GM12865 (cell line): ENCODE measurements at regions not wholly inside any gene's neighbourhood (a gene's known extent, or its start where the extent isn't known, plus 50 kb on each side); places are given as distances from the start of the nearest gene placed in this dataset.

ENCODE experiments used
- DNase-seq: peaks from one replicate; pipeline ENCODE4 v3.0.0; 2010; ENCODE audit warnings: low read depth
- H3K4me3 ChIP-seq: 2 replicates; pipeline ENCODE4 v1.5.1; 2011; ENCODE audit warnings: mild to moderate bottlenecking, low read depth, low read length, control low read depth
- TF ChIP-seq, protein P1 (sequence below): IDR thresholded peaks from 2 replicates; pipeline ENCODE4 v1.5.1; 2011; ENCODE audit warnings: low read length, control low read depth, low read depth, inconsistent platforms; ENCODE audit not compliant: insufficient read depth; ENCODE audit errors: missing control alignments

DNA sequence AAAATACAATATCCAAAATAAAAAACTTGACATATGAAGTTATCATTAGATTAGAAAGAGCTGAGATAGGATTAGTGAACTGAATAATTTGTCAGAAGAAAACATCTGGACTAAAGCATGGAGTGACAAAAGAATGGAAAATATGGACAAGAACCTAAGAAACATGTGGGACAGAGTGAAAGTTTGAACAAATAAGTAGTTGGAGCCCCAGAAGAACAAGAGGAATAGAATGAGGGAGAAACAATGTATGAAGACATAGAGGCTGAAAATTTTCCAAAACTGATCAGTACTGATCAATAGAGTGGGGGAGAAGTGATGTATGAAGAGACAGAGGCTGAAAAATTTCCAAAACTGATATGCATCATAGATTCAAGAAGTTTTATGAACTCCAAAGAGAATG is 170.6 kb upstream of the CRY1 start:
- no peak overlapping the region for H3K4me3 ChIP-seq
- no peak for DNase-seq
- TF ChIP-seq, protein P1, sequence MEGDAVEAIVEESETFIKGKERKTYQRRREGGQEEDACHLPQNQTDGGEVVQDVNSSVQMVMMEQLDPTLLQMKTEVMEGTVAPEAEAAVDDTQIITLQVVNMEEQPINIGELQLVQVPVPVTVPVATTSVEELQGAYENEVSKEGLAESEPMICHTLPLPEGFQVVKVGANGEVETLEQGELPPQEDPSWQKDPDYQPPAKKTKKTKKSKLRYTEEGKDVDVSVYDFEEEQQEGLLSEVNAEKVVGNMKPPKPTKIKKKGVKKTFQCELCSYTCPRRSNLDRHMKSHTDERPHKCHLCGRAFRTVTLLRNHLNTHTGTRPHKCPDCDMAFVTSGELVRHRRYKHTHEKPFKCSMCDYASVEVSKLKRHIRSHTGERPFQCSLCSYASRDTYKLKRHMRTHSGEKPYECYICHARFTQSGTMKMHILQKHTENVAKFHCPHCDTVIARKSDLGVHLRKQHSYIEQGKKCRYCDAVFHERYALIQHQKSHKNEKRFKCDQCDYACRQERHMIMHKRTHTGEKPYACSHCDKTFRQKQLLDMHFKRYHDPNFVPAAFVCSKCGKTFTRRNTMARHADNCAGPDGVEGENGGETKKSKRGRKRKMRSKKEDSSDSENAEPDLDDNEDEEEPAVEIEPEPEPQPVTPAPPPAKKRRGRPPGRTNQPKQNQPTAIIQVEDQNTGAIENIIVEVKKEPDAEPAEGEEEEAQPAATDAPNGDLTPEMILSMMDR = no peak

DNA sequence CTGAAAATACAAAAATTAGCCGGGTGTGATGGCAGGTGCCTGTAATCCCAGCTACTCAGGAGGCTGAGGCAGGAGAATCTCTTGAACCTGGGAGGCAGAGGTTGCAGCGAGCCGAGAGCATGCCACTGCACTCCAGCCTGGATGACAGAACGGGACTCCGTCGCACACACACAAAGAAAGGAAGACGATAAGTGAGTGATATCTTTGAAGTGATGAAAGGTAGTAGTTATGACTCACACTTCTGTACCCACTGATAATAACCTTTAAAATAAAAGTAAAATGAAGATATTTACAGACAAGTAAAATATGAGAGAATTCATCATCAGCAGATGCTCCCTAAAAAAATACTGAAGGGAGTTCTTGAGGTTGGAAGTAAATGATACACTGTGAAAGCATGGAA is 171.3 kb upstream of the CRY1 start:
- TF ChIP-seq, protein P1 = no peak
- no peak for DNase-seq
- H3K4me3 ChIP-seq = no peak overlapping the region

DNA sequence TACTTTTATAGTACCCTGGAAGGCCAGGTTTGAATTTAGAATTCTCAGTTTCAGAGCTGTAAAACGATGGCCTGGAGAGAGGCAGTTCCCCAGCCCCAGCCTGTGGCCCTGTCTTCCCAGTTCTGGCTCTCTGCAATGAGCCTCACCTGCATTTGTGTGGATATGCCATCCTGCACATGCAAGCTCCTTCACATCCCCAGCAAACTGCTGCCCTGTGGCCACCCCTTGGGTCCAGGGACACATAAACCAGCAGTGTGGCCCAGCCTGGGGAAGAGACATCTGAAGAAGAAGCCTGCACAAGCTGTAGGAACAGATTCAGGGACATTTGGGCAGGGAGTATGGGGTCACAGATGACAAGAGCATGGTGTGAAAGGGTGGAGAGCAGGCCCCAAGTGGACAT is 174.3 kb upstream of the CRY1 start:
- no peak for DNase-seq
- H3K4me3 ChIP-seq = no peak overlapping the region
- TF ChIP-seq, protein P1 = no peak

DNA sequence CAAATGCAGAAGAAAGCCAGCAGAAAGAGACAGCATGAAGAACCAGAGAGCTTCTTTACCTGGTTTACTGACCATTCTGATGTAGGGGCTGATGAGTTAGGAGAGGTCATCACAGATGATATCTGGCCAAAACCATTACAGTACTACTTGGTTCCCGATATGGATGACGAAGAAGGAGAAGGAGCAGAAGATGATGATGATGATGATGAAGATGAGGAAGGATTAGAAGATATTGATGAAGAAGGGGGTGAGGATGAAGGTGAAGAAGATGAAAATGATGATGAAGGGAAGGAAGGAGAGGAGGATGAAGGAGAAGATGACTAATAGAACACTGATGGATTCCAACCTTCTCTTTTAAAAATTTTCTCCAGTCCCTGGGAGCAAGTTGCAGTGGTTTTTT is 178.2 kb upstream of the CRY1 start:
- DNase-seq = no peak
- H3K4me3 ChIP-seq = no peak overlapping the region
- TF ChIP-seq, protein P1 = no peak

DNA sequence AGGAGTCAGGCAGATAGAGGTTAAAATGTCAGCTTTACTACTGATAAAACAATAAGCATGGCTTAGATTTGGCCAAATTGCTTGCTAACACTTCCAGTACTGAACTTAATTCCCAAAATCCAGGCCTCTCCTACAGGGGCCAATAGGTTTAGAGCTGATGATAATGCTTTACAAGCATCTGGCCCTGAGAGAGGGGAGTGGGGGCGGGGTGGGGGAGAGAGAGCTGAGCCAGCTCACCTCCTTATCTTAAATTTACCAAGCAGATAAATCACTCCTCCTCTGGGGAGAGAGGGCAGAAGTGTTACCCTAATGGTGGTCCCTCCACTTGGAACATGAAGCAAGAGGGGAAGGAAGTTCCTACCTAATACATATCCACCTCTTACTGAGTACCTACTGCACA is 182.2 kb upstream of the CRY1 start:
- TF ChIP-seq, protein P1 = no peak
- H3K4me3 ChIP-seq = no peak overlapping the region

DNA sequence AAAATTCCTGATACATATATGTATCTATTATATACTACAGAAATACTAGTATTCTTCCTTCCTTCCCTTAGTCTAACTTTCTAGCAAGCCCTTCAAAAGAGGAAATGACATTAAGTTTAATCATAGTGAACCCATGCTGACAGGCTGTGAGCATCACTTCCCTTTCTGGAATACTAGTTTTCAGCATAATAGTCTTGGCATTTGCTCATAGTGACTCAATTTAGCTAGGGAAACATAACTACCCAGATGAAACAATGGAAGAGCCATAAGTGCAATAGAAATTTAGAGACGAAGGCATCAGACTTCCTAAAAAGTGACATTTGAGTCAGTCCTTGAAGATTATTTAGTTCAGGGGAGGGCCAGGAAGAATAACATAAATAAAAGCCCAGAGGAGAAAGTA is 184.5 kb upstream of the CRY1 start:
- no peak overlapping the region for H3K4me3 ChIP-seq
- TF ChIP-seq, protein P1 = no peak
- DNase-seq = no peak

More for the DNA sequence above, 182.2 kb upstream of the CRY1 start:
- no peak for DNase-seq

DNA sequence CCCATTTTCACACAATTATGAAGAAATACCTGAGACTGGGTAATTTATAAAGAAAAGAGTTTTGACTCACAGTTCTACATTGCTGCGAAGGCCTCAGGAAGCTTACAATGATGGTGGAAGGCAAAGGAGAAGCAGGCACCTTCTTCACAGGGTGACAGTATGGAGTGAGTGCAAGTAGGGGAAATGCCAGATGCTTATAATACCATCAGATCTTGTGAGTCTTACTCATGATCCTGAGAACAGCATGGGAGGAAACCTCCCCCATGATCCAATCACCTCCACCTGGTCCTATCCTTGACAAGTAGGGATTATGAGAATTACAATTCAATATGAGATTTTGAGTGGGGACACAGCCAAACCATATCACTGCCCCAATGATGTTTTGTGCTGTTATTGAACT is 189.3 kb upstream of the CRY1 start:
- TF ChIP-seq, protein P1 = no peak
- no peak overlapping the region for H3K4me3 ChIP-seq
- DNase-seq = no peak
